ENCODE measurements at regions not wholly inside any gene's neighbourhood (a gene's known extent, or its start where the extent isn't known, plus 50 kb on each side); places are given as distances from the start of the nearest gene placed in this dataset.

DNA sequence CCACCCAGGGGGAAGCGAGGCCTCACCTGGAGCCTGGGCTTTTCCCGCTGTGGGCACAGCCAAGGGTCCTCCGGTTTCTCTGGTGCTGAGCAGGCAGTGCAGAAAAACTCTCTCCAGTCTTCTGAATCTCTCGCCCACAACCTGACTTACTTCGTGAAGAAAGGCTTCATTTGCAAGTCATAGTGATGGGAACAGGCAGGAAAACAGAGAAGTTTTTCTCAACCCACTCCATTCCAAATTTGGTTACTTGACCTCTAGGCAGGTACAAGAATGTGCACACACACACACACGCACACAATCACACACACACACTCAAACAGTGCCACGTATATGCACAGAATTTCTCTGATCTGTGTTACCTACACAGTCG is 524.5 kb downstream of the CD83 start:
- intact Hi-C loops (cut with DNase I), result no loop called here

DNA sequence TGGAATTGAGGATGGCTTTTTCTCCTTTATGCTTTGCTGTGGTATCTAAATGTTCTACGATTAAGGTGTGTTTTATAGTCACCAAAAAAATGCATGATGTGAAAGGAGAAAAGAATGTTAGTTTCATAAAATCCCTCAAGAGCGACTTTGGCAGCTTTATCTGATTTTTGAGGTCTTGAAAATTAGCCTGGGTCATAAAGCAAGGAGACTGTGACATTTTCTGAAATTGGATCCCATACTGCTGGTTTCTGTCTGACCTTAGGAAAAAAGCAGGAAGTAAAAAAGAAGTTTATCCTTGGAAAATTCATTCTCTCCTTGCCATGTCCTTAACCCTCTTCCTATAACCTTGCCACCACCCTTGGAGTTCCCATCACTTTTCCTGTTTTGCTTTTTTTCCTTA is 525.3 kb downstream of the CD83 start:
- no peak overlapping the region for H3K27ac ChIP-seq
- H3K4me3 ChIP-seq, result no peak overlapping the region
- no peaks in the 10 kb centered on the region for H3K36me3 ChIP-seq
- H3K27me3 ChIP-seq, result no peaks in the 10 kb centered on the region
- H3K4me1 ChIP-seq, result peaks cover 0 to 4% of the 10 kb centered on the region in 2 donors
- no peak for DNase-seq (ENCODE audit: low spot score in 2 of 2)
- TF ChIP-seq, protein P1, sequence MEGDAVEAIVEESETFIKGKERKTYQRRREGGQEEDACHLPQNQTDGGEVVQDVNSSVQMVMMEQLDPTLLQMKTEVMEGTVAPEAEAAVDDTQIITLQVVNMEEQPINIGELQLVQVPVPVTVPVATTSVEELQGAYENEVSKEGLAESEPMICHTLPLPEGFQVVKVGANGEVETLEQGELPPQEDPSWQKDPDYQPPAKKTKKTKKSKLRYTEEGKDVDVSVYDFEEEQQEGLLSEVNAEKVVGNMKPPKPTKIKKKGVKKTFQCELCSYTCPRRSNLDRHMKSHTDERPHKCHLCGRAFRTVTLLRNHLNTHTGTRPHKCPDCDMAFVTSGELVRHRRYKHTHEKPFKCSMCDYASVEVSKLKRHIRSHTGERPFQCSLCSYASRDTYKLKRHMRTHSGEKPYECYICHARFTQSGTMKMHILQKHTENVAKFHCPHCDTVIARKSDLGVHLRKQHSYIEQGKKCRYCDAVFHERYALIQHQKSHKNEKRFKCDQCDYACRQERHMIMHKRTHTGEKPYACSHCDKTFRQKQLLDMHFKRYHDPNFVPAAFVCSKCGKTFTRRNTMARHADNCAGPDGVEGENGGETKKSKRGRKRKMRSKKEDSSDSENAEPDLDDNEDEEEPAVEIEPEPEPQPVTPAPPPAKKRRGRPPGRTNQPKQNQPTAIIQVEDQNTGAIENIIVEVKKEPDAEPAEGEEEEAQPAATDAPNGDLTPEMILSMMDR (IDR thresholded peaks at IDR 0.05), result no peak
- no peaks in the 10 kb centered on the region for H3K9me3 ChIP-seq
- intact Hi-C loops (cut with DNase I), result no loop called here

More for the DNA sequence above, 524.5 kb downstream of the CD83 start:
- no peak for DNase-seq (ENCODE audit: low spot score in 2 of 2)
- no peak overlapping the region for H3K4me3 ChIP-seq
- H3K4me1 ChIP-seq, result peaks cover 0 to 4% of the 10 kb centered on the region in 2 donors
- H3K9me3 ChIP-seq, result no peaks in the 10 kb centered on the region
- H3K27me3 ChIP-seq, result no peaks in the 10 kb centered on the region
- no peaks in the 10 kb centered on the region for H3K36me3 ChIP-seq
- H3K27ac ChIP-seq, result no peak overlapping the region
- TF ChIP-seq, protein P1 (IDR thresholded peaks at IDR 0.05), result no peak

DNA sequence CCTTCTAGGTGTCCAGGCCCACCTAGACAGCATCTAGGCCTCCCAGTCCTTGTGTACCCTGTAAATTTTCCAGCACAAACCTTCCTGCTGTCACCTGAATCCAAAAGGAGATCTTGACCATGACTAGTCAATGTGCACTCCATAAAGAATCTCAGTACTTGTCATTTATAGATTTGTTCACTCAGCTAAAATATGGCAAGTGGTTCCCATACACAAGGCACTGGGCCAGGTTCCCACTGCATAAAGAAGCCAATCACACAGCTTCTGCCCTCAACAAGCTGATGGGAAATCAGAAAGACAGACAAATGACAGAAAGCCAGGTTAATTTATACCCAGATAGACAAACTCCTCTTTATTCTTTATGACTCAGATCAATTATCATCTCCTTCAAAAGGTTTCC is 526.8 kb downstream of the CD83 start:
- Histone ChIP-seq H3K4me3 (no peak overlapping the region), H3K36me3 (no peaks in the 10 kb centered on the region), H3K27ac (no peak overlapping the region), H3K4me1 (no peaks in the 10 kb centered on the region), H3K9me3 (no peaks in the 10 kb centered on the region), H3K27me3 (no peaks in the 10 kb centered on the region)
- TF ChIP-seq, protein P1 (IDR thresholded peaks at IDR 0.05), result no peak
- no peak for DNase-seq (ENCODE audit: low spot score in 2 of 2)
- intact Hi-C loops (cut with DNase I), result no loop called here

DNA sequence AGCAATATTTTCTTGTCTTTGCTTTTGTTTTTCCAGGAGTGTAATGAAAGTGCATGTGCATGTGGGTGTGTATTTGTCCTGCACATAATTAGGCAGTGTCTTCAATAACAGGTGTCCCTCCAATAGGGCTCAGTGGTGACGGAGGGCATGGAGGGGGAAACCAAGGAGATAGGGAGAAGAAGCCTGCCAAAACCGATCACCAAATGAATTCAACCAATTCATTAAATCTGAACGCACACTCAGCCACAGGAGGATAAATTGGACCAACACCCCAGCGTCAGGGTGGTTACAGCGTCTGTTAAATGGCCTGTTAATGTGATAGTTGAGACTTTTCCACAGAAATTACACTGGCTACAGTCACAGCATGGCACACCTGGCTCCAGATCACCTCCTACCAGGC is 527.6 kb downstream of the CD83 start:
- no peak for DNase-seq (ENCODE audit: low spot score in 2 of 2)
- intact Hi-C loops (cut with DNase I), result no loop called here
- H3K27ac ChIP-seq, result no peak overlapping the region

DNA sequence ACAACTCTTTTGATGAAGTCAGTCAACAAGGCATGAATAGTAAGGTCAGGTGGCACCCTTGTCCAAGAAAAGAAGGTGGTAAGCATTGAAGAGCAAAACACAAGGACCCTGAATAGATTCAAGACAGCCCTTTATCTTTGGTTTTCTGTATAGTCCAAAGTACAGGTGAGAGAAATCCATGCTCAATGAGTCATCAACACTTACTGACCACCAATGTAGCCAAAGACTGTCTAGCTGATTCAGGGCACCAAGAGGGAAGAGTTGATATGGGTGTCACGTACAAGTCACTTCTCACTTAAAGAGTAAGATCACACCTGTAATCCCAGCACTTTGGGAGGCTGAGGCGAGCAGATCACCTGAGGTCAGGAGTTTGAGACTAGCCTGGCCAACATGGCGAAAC is 528.3 kb downstream of the CD83 start:
- intact Hi-C loops (cut with DNase I), result no loop called here
- Histone ChIP-seq H3K36me3 (no peaks in the 10 kb centered on the region), H3K4me1 (no peaks in the 10 kb centered on the region), H3K9me3 (no peaks in the 10 kb centered on the region), H3K27me3 (no peaks in the 10 kb centered on the region), H3K27ac (no peak overlapping the region), H3K4me3 (no peak overlapping the region)
- TF ChIP-seq, protein P1 (IDR thresholded peaks at IDR 0.05), result no peak
- DNase-seq (ENCODE audit: low spot score in 2 of 2), result no peak

More for the DNA sequence above, 527.6 kb downstream of the CD83 start:
- no peak overlapping the region for H3K4me3 ChIP-seq
- no peaks in the 10 kb centered on the region for H3K4me1 ChIP-seq
- no peaks in the 10 kb centered on the region for H3K9me3 ChIP-seq
- TF ChIP-seq, protein P1 (IDR thresholded peaks at IDR 0.05), result no peak
- H3K36me3 ChIP-seq, result no peaks in the 10 kb centered on the region
- H3K27me3 ChIP-seq, result no peaks in the 10 kb centered on the region

DNA sequence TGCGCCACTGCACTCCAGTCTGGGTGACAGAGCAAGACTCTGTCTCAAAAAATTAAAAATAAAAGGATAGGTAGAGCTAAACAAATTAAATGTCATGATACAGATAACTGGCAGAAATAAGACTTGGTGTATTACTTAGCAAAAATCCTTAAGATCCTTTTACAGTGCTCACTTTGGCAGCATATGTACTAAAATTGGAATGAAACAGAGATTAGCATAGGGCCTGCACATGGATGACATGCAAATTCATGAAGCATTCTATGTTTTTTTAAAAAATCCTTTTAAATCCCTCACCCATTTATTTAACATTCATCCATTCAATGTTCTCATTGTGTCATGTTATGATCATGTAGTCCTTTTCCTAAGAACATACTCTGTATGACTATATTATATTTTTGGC is 528.8 kb downstream of the CD83 start:
- Histone ChIP-seq H3K36me3 (no peaks in the 10 kb centered on the region), H3K27me3 (no peaks in the 10 kb centered on the region), H3K27ac (no peak overlapping the region), H3K9me3 (no peaks in the 10 kb centered on the region), H3K4me1 (no peaks in the 10 kb centered on the region), H3K4me3 (no peak overlapping the region)
- TF ChIP-seq, protein P1 (IDR thresholded peaks at IDR 0.05), result no peak
- intact Hi-C loops (cut with DNase I), result no loop called here
- DNase-seq (ENCODE audit: low spot score in 2 of 2), result no peak
